ENCODE measurements at regions not wholly inside any gene's neighbourhood (a gene's known extent, or its start where the extent isn't known, plus 50 kb on each side); places are given as distances from the start of the nearest gene placed in this dataset.

GRCh38 chr4:43512253-43512652, 619.7 kb downstream of the GRXCR1 start:
- DNase-seq (ENCODE audit: low spot score), result no peak
- in situ Hi-C loops (cut with MboI; ENCODE audit: low sequenced_read_pairs, unreplicated experiment), result no loop called here
- TF ChIP-seq CTCF (IDR thresholded peaks at IDR 0.05; ENCODE audit: borderline replicate concordance, control extremely low read depth, extremely low read depth, insufficient read depth, missing control alignments), result no peak

GRCh38 chr4:43525646-43526045, 633.1 kb downstream of the GRXCR1 start:
- in situ Hi-C loops (cut with MboI; ENCODE audit: low sequenced_read_pairs, unreplicated experiment), result no loop called here
- TF ChIP-seq CTCF (IDR thresholded peaks at IDR 0.05; ENCODE audit: borderline replicate concordance, control extremely low read depth, extremely low read depth, insufficient read depth, missing control alignments), result no peak

GRCh38 chr4:43547561-43547960, 655.0 kb downstream of the GRXCR1 start:
- no peak for TF ChIP-seq CTCF (IDR thresholded peaks at IDR 0.05; ENCODE audit: borderline replicate concordance, control extremely low read depth, extremely low read depth, insufficient read depth, missing control alignments)
- in situ Hi-C loops (cut with MboI; ENCODE audit: low sequenced_read_pairs, unreplicated experiment), result no loop called here
- DNase-seq (ENCODE audit: low spot score), result no peak

More at GRCh38 chr4:43525646-43526045, 633.1 kb downstream of the GRXCR1 start:
- no peak for DNase-seq (ENCODE audit: low spot score)

GRCh38 chr4:43550981-43551627, 658.6 kb downstream of the GRXCR1 start:
- no peak for TF ChIP-seq CTCF (IDR thresholded peaks at IDR 0.05; ENCODE audit: borderline replicate concordance, control extremely low read depth, extremely low read depth, insufficient read depth, missing control alignments)
- in situ Hi-C loops (cut with MboI; ENCODE audit: low sequenced_read_pairs, unreplicated experiment), result no loop called here
- no peak for DNase-seq (ENCODE audit: low spot score)

GRCh38 chr4:43556262-43556661, 663.7 kb downstream of the GRXCR1 start:
- in situ Hi-C loops (cut with MboI; ENCODE audit: low sequenced_read_pairs, unreplicated experiment), result no loop called here
- no peak for TF ChIP-seq CTCF (IDR thresholded peaks at IDR 0.05; ENCODE audit: borderline replicate concordance, control extremely low read depth, extremely low read depth, insufficient read depth, missing control alignments)
- no peak for DNase-seq (ENCODE audit: low spot score)

- no peak for DNase-seq (ENCODE audit: low spot score)
- no peak for TF ChIP-seq CTCF (IDR thresholded peaks at IDR 0.05; ENCODE audit: borderline replicate concordance, control extremely low read depth, extremely low read depth, insufficient read depth, missing control alignments)
- in situ Hi-C loops (cut with MboI; ENCODE audit: low sequenced_read_pairs, unreplicated experiment), result no loop called here
These were observed 667.5 kb downstream of the GRXCR1 start for GRCh38 chr4:43560047-43560446.

All from GM13976 (cell line).